Karpas-422 (cell line): ENCODE measurements at regions not wholly inside any gene's neighbourhood (a gene's known extent, or its start where the extent isn't known, plus 50 kb on each side); places are given as distances from the start of the nearest gene placed in this dataset.
"Not testable (repeated sequence)": the region's sequence is repeated elsewhere in the genome, so short reads cannot be mapped to it uniquely, and the experiment has no call there.

Experiments used
- DNase-seq: peaks from one replicate; pipeline ENCODE4 v3.0.0-alpha.2; 2015
- H2AFZ ChIP-seq: fragments of 200-600 bp; sonication (generic); 2 replicates; pipeline ENCODE4 v1.6.1; 2014; ENCODE audit warnings: antibody characterized with exemption, low read length, mixed read lengths
- H3K27ac ChIP-seq: fragments of 200-600 bp; sonication (generic); 2 replicates; pipeline ENCODE4 v1.5.1; 2014; ENCODE audit warnings: mild to moderate bottlenecking, low read length, moderate library complexity
- H3K27me3 ChIP-seq: fragments of 200-600 bp; sonication (generic); 2 replicates; pipeline ENCODE4 v1.6.1; 2014; ENCODE audit warnings: low read length, mixed read lengths
- H3K36me3 ChIP-seq: fragments of 200-600 bp; sonication (generic); 2 replicates; pipeline ENCODE4 v1.6.1; 2014; ENCODE audit warnings: low read length, mixed read lengths; ENCODE audit not compliant: insufficient read depth
- H3K4me1 ChIP-seq: fragments of 200-600 bp; sonication (generic); 2 replicates; pipeline ENCODE4 v1.6.1; 2014; ENCODE audit warnings: mild to moderate bottlenecking, low read length, mixed read lengths
- H3K4me2 ChIP-seq: fragments of 200-600 bp; sonication (generic); 2 replicates; pipeline ENCODE4 v1.6.1; 2014; ENCODE audit warnings: low read length, low read depth, mild to moderate bottlenecking; ENCODE audit not compliant: poor library complexity, severe bottlenecking
- H3K4me3 ChIP-seq: fragments of 200-600 bp; sonication (generic); 2 replicates; pipeline ENCODE4 v1.5.1; 2014; ENCODE audit warnings: mild to moderate bottlenecking, antibody characterized with exemption, low read length, mixed read lengths
- H3K79me2 ChIP-seq: fragments of 200-600 bp; sonication (generic); 2 replicates; pipeline ENCODE4 v1.6.1; 2014; ENCODE audit warnings: mild to moderate bottlenecking, low read length, mixed read lengths
- H3K9ac ChIP-seq: fragments of 200-600 bp; sonication (generic); 2 replicates; pipeline ENCODE4 v1.6.0; 2014; ENCODE audit warnings: low read length
- H3K9me2 ChIP-seq: fragments of 200-600 bp; sonication (generic), shearing (Covaris generic); replicated peaks from 2 replicates; pipeline ENCODE4 v1.6.0; 2014; ENCODE audit warnings: mild to moderate bottlenecking, low read length, moderate library complexity; ENCODE audit not compliant: insufficient read depth
- H3K9me3 ChIP-seq: fragments of 300-700, 200-600 bp; sonication (generic); 2 replicates; pipeline ENCODE4 v1.6.1; 2014; ENCODE audit warnings: low read length, mixed read lengths
- H4K20me1 ChIP-seq: fragments of 200-600 bp; sonication (generic); 2 replicates; pipeline ENCODE4 v1.6.1; 2014; ENCODE audit warnings: mild to moderate bottlenecking, antibody characterized with exemption, low read length, low read depth; ENCODE audit not compliant: insufficient read depth

- no peak overlapping the region for H3K4me3 ChIP-seq
- no peaks in the 10 kb centered on the region for H3K4me1 ChIP-seq
- no peaks in the 10 kb centered on the region for H3K36me3 ChIP-seq
- H4K20me1 ChIP-seq = no peaks in the 10 kb centered on the region
- H3K27ac ChIP-seq = no peak overlapping the region
- H3K9me2 ChIP-seq = no peaks in the 10 kb centered on the region
- H3K9me3 ChIP-seq = no peaks in the 10 kb centered on the region; the same call in 1 of the 2 replicates
- no peaks in the 10 kb centered on the region for H3K27me3 ChIP-seq
- H3K79me2 ChIP-seq = no peaks in the 10 kb centered on the region
- peak overlapping the region; percentile 79 for H2AFZ ChIP-seq
- no peak overlapping the region for H3K9ac ChIP-seq
- H3K4me2 ChIP-seq = no peak overlapping the region
- DNase-seq = no peak
Observed at GRCh38 chrX:88828011-88828410, 81.0 kb downstream of the CPXCR1 start.

GRCh38 chrX:88830111-88830510 lies 83.1 kb downstream of the CPXCR1 start:
- no peak overlapping the region for H3K4me2 ChIP-seq
- DNase-seq = no peak
- H4K20me1 ChIP-seq = no peaks in the 10 kb centered on the region
- H3K79me2 ChIP-seq = no peaks in the 10 kb centered on the region
- no peak overlapping the region for H3K27ac ChIP-seq
- H3K27me3 ChIP-seq = no peaks in the 10 kb centered on the region
- no peak overlapping the region for H3K9ac ChIP-seq
- H3K4me1 ChIP-seq = no peaks in the 10 kb centered on the region
- H3K36me3 ChIP-seq = no peaks in the 10 kb centered on the region
- no peaks in the 10 kb centered on the region; the same call in 1 of the 2 replicates for H3K9me3 ChIP-seq
- H2AFZ ChIP-seq = no peak overlapping the region
- H3K9me2 ChIP-seq = no peaks in the 10 kb centered on the region
- no peak overlapping the region for H3K4me3 ChIP-seq

- H3K27ac ChIP-seq, H3K9me2 ChIP-seq, H3K79me2 ChIP-seq, H3K36me3 ChIP-seq, H3K9me3 ChIP-seq, DNase-seq, H2AFZ ChIP-seq, H3K4me2 ChIP-seq, H3K9ac ChIP-seq, H3K4me1 ChIP-seq, H3K27me3 ChIP-seq, H4K20me1 ChIP-seq, H3K4me3 ChIP-seq: not testable (repeated sequence)
Observed at GRCh38 chrX:88837721-88838120, 90.7 kb downstream of the CPXCR1 start.

GRCh38 chrX:88838392-88838791 lies 91.4 kb downstream of the CPXCR1 start:
- H3K9me3 ChIP-seq = no peaks in the 10 kb centered on the region
- no peak overlapping the region for H3K27ac ChIP-seq
- no peak overlapping the region for H3K4me3 ChIP-seq
- H3K9me2 ChIP-seq = no peaks in the 10 kb centered on the region
- H3K4me1 ChIP-seq = no peaks in the 10 kb centered on the region
- H2AFZ ChIP-seq = no peak overlapping the region
- no peaks in the 10 kb centered on the region for H3K27me3 ChIP-seq
- H3K79me2 ChIP-seq = no peaks in the 10 kb centered on the region
- no peak overlapping the region for H3K9ac ChIP-seq
- H3K36me3 ChIP-seq = no peaks in the 10 kb centered on the region
- no peak overlapping the region for H3K4me2 ChIP-seq
- no peaks in the 10 kb centered on the region for H4K20me1 ChIP-seq
- DNase-seq = no peak

- not testable (repeated sequence) for H3K79me2 ChIP-seq, DNase-seq, H3K9me3 ChIP-seq, H3K4me1 ChIP-seq, H3K27ac ChIP-seq, H3K36me3 ChIP-seq, H3K9me2 ChIP-seq, H3K9ac ChIP-seq, H3K4me3 ChIP-seq, H3K4me2 ChIP-seq, H3K27me3 ChIP-seq, H4K20me1 ChIP-seq, H2AFZ ChIP-seq
Observed at GRCh38 chrX:88843841-88844240, 96.8 kb downstream of the CPXCR1 start.

- Histone ChIP-seq H3K4me2 (no peak overlapping the region), H3K27ac (no peak overlapping the region), H3K4me3 (no peak overlapping the region), H3K9me3 (peaks cover 3% of the 10 kb centered on the region; the same call in 1 of the 2 replicates), H2AFZ (no peak overlapping the region), H3K79me2 (no peaks in the 10 kb centered on the region), H3K36me3 (no peaks in the 10 kb centered on the region), H3K4me1 (no peaks in the 10 kb centered on the region), H4K20me1 (no peaks in the 10 kb centered on the region), H3K27me3 (no peaks in the 10 kb centered on the region), H3K9me2 (no peaks in the 10 kb centered on the region), H3K9ac (no peak overlapping the region)
- DNase-seq = no peak
Observed at GRCh38 chrX:88853925-88854324, 106.9 kb downstream of the CPXCR1 start.

- H3K27me3 ChIP-seq = no peaks in the 10 kb centered on the region
- no peak for DNase-seq
- no peak overlapping the region for H2AFZ ChIP-seq
- H3K4me1 ChIP-seq = no peaks in the 10 kb centered on the region
- no peaks in the 10 kb centered on the region for H4K20me1 ChIP-seq
- H3K9ac ChIP-seq = no peak overlapping the region
- no peaks in the 10 kb centered on the region for H3K36me3 ChIP-seq
- no peaks in the 10 kb centered on the region for H3K9me2 ChIP-seq
- H3K27ac ChIP-seq = no peak overlapping the region
- no peak overlapping the region for H3K4me3 ChIP-seq
- no peak overlapping the region for H3K4me2 ChIP-seq
- H3K9me3 ChIP-seq = peaks cover 9% of the 10 kb centered on the region
- no peaks in the 10 kb centered on the region for H3K79me2 ChIP-seq
Observed at GRCh38 chrX:88863726-88864125, 116.7 kb downstream of the CPXCR1 start.

GRCh38 chrX:88865634-88866033 lies 118.6 kb downstream of the CPXCR1 start:
- Histone ChIP-seq H3K36me3 (no peaks in the 10 kb centered on the region), H2AFZ (peak overlapping the region; percentile 16; the same call in 1 of the 2 replicates), H3K79me2 (no peaks in the 10 kb centered on the region), H3K9ac (no peak overlapping the region), H4K20me1 (no peaks in the 10 kb centered on the region), H3K4me1 (no peaks in the 10 kb centered on the region), H3K4me3 (no peak overlapping the region), H3K27ac (no peak overlapping the region), H3K9me3 (peaks cover 9% of the 10 kb centered on the region), H3K4me2 (no peak overlapping the region), H3K27me3 (no peaks in the 10 kb centered on the region), H3K9me2 (no peaks in the 10 kb centered on the region)
- no peak for DNase-seq

- H3K4me2 ChIP-seq = no peak overlapping the region
- H4K20me1 ChIP-seq = no peaks in the 10 kb centered on the region
- H3K4me3 ChIP-seq = no peak overlapping the region
- H3K9ac ChIP-seq = no peak overlapping the region
- H2AFZ ChIP-seq = no peak overlapping the region
- no peak for DNase-seq
- no peaks in the 10 kb centered on the region for H3K4me1 ChIP-seq
- H3K79me2 ChIP-seq = no peaks in the 10 kb centered on the region
- H3K27me3 ChIP-seq = no peaks in the 10 kb centered on the region
- no peaks in the 10 kb centered on the region for H3K36me3 ChIP-seq
- no peaks in the 10 kb centered on the region for H3K9me2 ChIP-seq
- no peak overlapping the region for H3K27ac ChIP-seq
- no peaks in the 10 kb centered on the region; the same call in none of the 2 replicates for H3K9me3 ChIP-seq
Observed at GRCh38 chrX:88881536-88881935, 134.5 kb downstream of the CPXCR1 start.
